ENCODE measurements at regions not wholly inside any gene's neighbourhood (a gene's known extent, or its start where the extent isn't known, plus 50 kb on each side); places are given as distances from the start of the nearest gene placed in this dataset.

DNA sequence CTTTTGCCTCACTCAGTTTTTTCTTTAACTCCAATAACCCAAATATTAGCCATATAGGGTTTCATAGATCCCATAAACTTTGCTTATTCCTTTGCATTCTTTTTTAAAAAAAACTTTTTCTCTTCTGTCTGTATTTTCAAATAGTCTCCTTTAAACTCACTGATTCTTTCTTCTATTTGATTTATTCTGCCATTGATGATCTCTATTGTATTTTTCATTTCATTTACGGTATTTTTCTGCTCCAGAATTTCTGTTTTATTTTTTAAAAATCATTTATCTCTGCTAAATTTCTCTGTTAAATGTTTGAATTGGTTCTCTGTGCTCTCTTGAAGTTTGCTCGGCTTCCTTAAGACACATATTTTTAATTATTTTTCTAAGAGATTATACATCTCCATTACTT lies 573.3 kb upstream of the MAN1A1 start:
- Histone ChIP-seq H3K4me1 (ENCODE audit: control insufficient read depth in 1 of 2, insufficient read depth in 2 of 2, low read length in 2 of 2) (no peaks in the 10 kb centered on the region), H3K9me3 (replicated peaks in 1 of 2; ENCODE audit: control insufficient read depth in 1 of 2, insufficient read depth in 1 of 2, low read length in 2 of 2) (peaks cover 23 to 38% of the 10 kb centered on the region in 2 donors), H2AFZ (ENCODE audit: insufficient read depth, low read depth, low read length, poor library complexity, severe bottlenecking) (no peak overlapping the region), H3K27me3 (ENCODE audit: control insufficient read depth in 2 of 2, insufficient read depth in 2 of 2, low read length in 2 of 2) (no peaks in the 10 kb centered on the region), H3K27ac (ENCODE audit: low read depth in 1 of 2, low read length in 2 of 2) (no peak overlapping the region), H3K4me3 (replicated peaks in 1 of 3; ENCODE audit: low read depth in 2 of 3, low read length in 3 of 3) (no peak overlapping the region), H3K9ac (ENCODE audit: insufficient read depth, low read length, poor library complexity, severe bottlenecking) (no peak overlapping the region), H3K4me2 (replicated peaks; ENCODE audit: extremely low read depth, low read length, poor library complexity, severe bottlenecking) (no peak overlapping the region), H3K79me2 (ENCODE audit: insufficient read depth, low read length) (no peaks in the 10 kb centered on the region), H4K20me1 (ENCODE audit: insufficient read depth, low read length) (no peaks in the 10 kb centered on the region), H3K36me3 (replicated peaks in 1 of 2; ENCODE audit: control insufficient read depth in 1 of 2, insufficient read depth in 2 of 2, low read length in 2 of 2) (no peaks in the 10 kb centered on the region)
- Mint-ChIP-seq H3K4me1 (no peaks in the 10 kb centered on the region), H3K9me3 (peaks cover 32 to 53% (median 41%) of the 10 kb centered on the region in 7 donors), H3K27me3 (ENCODE audit: low read depth in 3 of 3) (peaks cover 0 to 1% (median 0%) of the 10 kb centered on the region in 3 donors), H3K4me3 (no peak overlapping the region), H3K27ac (no peak overlapping the region), H3K36me3 (no peaks in the 10 kb centered on the region)
- no peak for DNase-seq
- TF ChIP-seq, protein P1, sequence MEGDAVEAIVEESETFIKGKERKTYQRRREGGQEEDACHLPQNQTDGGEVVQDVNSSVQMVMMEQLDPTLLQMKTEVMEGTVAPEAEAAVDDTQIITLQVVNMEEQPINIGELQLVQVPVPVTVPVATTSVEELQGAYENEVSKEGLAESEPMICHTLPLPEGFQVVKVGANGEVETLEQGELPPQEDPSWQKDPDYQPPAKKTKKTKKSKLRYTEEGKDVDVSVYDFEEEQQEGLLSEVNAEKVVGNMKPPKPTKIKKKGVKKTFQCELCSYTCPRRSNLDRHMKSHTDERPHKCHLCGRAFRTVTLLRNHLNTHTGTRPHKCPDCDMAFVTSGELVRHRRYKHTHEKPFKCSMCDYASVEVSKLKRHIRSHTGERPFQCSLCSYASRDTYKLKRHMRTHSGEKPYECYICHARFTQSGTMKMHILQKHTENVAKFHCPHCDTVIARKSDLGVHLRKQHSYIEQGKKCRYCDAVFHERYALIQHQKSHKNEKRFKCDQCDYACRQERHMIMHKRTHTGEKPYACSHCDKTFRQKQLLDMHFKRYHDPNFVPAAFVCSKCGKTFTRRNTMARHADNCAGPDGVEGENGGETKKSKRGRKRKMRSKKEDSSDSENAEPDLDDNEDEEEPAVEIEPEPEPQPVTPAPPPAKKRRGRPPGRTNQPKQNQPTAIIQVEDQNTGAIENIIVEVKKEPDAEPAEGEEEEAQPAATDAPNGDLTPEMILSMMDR (IDR thresholded peaks at IDR 0.05): no peak
- intact Hi-C loops (cut with micrococcal nuclease): no loop called here
- WGBS (ENCODE audit: insufficient coverage): no CpG with 5 or more reads among the region's 2 CpGs

DNA sequence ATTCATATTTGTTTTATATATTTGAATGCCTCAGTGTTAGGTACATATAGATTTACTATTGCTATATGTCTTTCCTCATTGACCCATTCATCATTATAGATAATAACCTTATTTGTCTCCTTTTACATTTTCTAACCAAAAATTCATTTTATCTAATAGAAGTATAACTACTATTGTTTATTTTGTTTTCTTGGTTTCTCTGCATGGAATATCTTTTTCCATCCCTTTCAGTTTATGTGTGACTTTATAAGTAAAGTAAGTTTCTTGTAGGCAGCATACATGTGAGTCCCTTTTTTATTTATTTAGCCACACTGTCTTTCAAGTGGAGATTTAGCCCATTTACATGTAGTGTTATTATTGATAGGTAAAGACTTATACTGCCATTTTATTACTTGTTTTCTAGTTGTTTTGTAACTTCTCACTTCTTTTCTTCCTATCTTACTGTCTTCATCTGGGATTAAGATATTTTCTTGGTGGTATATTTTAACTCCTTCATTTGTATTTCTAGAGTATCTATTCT lies 572.0 kb upstream of the MAN1A1 start:
- no peaks in the 10 kb centered on the region for H4K20me1 ChIP-seq (ENCODE audit: insufficient read depth, low read length)
- Mint-ChIP-seq H3K4me1 (no peaks in the 10 kb centered on the region), H3K36me3 (no peaks in the 10 kb centered on the region), H3K27me3 (ENCODE audit: low read depth in 3 of 3) (peaks cover 0 to 1% (median 0%) of the 10 kb centered on the region in 3 donors), H3K4me3 (no peak overlapping the region), H3K27ac (no peak overlapping the region), H3K9me3 (peaks cover 32 to 54% (median 41%) of the 10 kb centered on the region in 7 donors)
- H3K9ac ChIP-seq (ENCODE audit: insufficient read depth, low read length, poor library complexity, severe bottlenecking): no peak overlapping the region
- DNase-seq: no peak
- no peaks in the 10 kb centered on the region for H3K79me2 ChIP-seq (ENCODE audit: insufficient read depth, low read length)
- H3K9me3 ChIP-seq (replicated peaks in 1 of 2; ENCODE audit: control insufficient read depth in 1 of 2, insufficient read depth in 1 of 2, low read length in 2 of 2): peaks cover 23 to 38% of the 10 kb centered on the region in 2 donors
- H3K4me2 ChIP-seq (replicated peaks; ENCODE audit: extremely low read depth, low read length, poor library complexity, severe bottlenecking): no peak overlapping the region
- no peak overlapping the region for H3K27ac ChIP-seq (ENCODE audit: low read depth in 1 of 2, low read length in 2 of 2)
- TF ChIP-seq, protein P1 (IDR thresholded peaks at IDR 0.05): no peak
- H3K27me3 ChIP-seq (ENCODE audit: control insufficient read depth in 2 of 2, insufficient read depth in 2 of 2, low read length in 2 of 2): no peaks in the 10 kb centered on the region
- intact Hi-C loops (cut with micrococcal nuclease): no loop called here
- no peak overlapping the region for H2AFZ ChIP-seq (ENCODE audit: insufficient read depth, low read depth, low read length, poor library complexity, severe bottlenecking)
- no peaks in the 10 kb centered on the region for H3K4me1 ChIP-seq (ENCODE audit: control insufficient read depth in 1 of 2, insufficient read depth in 2 of 2, low read length in 2 of 2)
- H3K36me3 ChIP-seq (replicated peaks in 1 of 2; ENCODE audit: control insufficient read depth in 1 of 2, insufficient read depth in 2 of 2, low read length in 2 of 2): no peaks in the 10 kb centered on the region
- no peak overlapping the region for H3K4me3 ChIP-seq (replicated peaks in 1 of 3; ENCODE audit: low read depth in 2 of 3, low read length in 3 of 3)
